Activated T-cell treated with anti-CD3 and anti-CD28 coated beads for 24 hours (primary cell): ENCODE measurements at regions not wholly inside any gene's neighbourhood (a gene's known extent, or its start where the extent isn't known, plus 50 kb on each side); places are given as distances from the start of the nearest gene placed in this dataset.

ENCODE experiments used
- DNase-seq: peaks from one replicate; pipeline ENCODE4 v3.0.0-alpha.2; 2020; ENCODE audit warnings: low read depth

- DNase-seq = no peak
Measured at GRCh38 chr11:26095340-26095739, 236.6 kb upstream of the ANO3 start.

GRCh38 chr11:26096451-26096850 is 235.5 kb upstream of the ANO3 start:
- DNase-seq = no peak

GRCh38 chr11:26102325-26102724 is 229.6 kb upstream of the ANO3 start:
- no peak for DNase-seq

GRCh38 chr11:26105762-26106423 is 226.0 kb upstream of the ANO3 start:
- no peak for DNase-seq

DNA sequence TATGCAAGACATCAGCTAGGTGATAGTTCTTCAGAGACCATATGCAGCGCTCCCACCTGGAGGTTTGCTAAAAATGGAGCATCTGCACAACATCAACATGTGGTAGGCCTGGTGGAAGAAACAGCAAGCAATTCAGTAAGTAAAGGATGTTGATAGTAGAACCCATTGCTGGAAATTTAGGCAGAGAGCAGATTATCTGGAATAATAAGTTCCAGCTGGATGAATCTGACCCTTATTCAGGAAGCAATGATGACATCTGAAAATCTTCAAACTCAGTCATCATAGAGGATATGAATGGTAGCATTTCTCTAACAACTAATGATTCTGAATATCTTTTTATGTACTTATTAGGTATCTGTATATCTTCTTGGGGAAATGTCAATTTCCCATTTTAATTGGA is 225.2 kb upstream of the ANO3 start:
- no peak for DNase-seq

DNA sequence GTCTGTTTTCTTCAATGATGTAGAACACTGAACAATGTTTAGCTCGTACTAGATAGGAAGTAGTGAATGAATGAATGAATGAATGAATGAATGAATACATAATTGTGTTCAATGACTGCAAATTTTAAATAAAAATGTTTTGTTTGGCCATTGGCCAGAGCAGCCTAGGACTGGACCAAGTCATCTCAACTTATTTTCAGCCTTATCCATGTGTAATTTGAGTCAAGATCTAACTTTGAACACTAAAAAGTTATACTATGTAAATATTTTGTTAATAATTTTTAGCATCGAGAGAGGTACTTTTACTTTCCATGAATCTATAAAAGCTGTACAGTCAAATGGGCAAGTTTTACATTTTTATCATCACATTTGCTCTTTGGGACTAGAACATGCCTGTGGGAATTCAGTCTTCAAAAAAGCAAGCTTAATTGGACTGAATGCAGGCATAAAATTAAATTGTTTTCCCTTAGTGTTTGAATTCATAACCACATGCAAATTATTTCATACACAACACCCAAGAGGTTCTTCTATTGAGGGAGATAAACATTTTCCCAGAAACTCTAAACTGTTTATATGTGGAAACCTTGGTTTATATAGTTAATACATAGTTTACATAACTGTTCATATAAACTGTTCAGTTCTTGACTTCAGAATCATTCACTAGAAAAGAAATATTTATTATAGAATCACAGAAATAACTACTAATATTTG is 222.1 kb upstream of the ANO3 start:
- DNase-seq = no peak

DNA sequence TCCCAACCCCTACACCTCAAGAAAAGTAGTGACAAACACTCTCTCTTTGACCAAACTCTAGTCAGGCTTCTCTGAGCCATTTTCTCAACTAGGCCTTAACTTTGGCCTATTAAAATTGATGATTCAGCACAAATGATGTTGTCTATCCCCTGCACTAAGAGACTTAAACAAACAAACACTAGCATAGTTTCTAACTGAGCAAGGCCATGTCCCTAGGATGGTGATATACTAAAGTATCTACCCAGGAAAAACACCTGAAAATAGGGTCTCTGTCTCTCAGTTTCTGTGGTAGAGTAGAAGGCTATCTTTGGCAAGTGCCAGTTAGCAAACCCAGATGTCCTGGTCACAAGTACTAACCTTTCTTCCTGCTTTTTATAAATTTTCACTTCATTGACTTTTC is 219.7 kb upstream of the ANO3 start:
- no peak for DNase-seq

DNA sequence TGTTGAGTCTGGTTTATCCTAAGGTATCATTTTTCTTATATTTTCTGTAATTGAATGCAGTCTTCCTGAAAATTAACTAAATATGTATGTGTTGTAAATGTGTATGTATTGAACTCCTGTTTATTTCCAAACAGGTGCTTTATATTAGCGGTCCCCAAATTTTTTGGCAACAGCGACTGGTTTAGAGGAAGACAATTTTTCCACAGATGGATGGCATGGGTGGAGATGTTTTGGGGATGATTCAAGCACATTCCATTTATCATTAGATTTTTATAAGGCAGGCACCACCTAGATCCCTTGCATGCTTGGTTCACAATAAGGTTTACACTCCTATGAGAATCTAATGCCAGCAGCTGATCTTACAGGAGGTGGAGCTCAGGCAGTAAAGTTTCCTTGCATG is 210.5 kb upstream of the ANO3 start:
- no peak for DNase-seq

DNA sequence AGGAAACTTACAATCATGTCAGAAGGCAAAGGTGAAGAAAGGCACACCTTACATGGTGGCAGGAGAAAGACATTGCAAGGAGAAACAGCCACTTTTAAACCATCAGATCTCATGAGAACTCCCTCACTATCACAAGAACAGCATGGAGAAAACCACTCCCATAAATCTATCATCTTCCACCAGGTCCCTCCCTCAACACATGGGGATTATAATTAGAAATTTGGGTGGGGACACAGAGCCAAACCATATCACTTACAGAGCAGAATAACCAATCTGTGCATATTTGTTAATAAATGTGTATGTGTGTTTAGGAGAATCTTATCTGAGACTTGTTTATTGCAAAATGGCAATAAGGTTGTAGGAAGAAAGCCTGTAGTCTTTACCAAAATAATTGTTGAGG is 205.2 kb upstream of the ANO3 start:
- DNase-seq = no peak

GRCh38 chr11:26127336-26127735 is 204.6 kb upstream of the ANO3 start:
- DNase-seq = no peak

DNA sequence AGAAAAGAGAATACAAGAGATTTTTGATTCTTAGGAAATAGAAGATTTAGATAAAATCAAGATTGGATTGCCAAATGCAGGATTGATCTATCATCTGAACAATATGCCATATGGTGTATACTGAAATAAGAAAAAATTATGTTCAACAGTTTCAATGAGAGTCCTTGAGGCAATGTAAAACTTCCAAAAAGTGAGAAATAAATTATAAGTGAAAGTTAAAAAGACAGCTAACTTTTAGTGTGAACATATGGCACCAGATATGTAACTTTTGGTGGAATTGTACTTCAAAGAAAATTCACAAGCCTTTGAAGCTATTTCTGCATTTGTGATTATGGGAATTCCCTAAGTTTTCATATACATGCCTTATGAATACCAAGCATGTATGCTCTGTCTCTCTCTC is 200.5 kb upstream of the ANO3 start:
- no peak for DNase-seq

DNA sequence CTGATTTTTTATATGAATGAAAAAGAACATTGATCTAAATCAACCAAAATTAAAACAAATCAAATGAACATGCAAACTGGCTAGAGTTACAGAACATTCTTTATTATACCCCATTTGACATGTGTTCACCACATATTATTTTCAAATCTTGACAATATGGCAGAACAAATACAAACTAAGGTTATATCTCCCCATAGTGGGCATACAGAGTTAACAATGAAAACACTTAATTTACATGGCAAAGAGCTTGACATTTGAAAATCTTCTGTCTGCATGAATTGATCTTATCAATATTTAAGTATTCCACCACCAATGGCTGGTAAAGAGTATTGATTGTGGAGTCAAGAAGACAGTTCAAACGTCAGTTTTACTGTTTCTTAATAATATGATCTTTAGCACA is 197.9 kb upstream of the ANO3 start:
- no peak for DNase-seq

GRCh38 chr11:26134481-26135355 is 197.2 kb upstream of the ANO3 start:
- DNase-seq = no peak

DNA sequence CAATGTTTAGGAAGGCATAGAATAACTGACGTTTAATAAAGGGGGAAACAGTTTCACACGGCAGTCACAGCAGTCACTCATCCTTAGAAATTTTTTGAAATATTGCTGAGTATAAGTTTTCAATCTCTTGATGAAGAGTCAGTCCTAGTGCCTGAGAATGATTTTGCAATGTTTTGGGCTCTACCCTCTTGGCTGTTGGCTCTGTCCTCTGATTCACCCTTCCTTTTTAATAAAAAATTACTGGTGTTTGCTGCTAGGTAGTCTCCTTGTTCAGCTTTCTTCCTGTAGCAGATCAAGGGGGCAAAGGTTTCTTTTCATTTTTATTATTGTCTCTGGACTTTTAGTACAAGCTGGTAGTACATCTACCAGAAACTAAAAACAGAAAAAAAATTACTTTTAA is 194.3 kb upstream of the ANO3 start:
- no peak for DNase-seq

- no peak for DNase-seq
Measured at GRCh38 chr11:26142891-26143290, 189.0 kb upstream of the ANO3 start.

GRCh38 chr11:26143566-26144290 is 188.2 kb upstream of the ANO3 start:
- DNase-seq = no peak

DNA sequence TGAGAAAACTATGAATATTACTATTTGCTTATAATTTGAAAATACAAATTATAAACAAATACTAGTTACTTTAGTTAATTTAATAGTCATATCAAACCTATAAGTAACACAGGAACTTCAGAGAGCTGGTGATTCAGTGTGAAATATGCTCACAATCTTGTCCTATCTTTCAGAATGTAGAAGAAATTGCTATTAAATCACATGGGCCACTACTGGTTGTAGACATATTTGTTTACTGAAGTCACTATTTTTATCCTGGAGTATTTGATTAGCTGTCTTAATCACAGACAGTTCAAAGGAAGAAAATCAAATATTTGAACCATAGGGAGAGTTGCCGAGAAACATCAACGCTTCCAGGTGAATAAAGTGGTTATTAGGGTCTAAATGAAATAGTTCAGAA is 187.6 kb upstream of the ANO3 start:
- no peak for DNase-seq

DNA sequence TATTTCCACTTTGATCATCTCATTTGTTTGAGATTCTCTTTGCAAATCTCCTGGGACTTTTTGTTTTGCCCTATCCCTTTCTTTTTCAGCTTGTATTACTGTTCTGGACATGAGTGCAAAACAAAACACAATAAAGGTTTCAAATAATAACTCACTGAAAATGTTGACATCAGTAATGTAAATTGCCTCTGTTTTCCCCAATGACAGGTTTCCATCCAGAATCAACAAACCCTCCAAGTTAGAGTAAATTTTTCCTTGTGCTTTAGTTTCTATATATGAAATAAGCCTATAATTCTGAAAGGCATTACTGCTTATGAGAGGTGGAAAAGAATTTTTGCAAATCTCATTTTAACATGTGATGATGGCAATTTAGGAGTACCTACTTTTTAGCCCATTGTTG is 187.0 kb upstream of the ANO3 start:
- no peak for DNase-seq

GRCh38 chr11:26149585-26149984 is 182.3 kb upstream of the ANO3 start:
- no peak for DNase-seq

- no peak for DNase-seq
Measured at GRCh38 chr11:26150031-26150430, 181.9 kb upstream of the ANO3 start.

- no peak for DNase-seq
Measured at GRCh38 chr11:26158251-26158650, 173.7 kb upstream of the ANO3 start.

GRCh38 chr11:26162291-26162690 is 169.6 kb upstream of the ANO3 start:
- no peak for DNase-seq
